HCT116 (cell line): ENCODE measurements at regions not wholly inside any gene's neighbourhood (a gene's known extent, or its start where the extent isn't known, plus 50 kb on each side); places are given as distances from the start of the nearest gene placed in this dataset.
"Not testable (repeated sequence)": the region's sequence is repeated elsewhere in the genome, so short reads cannot be mapped to it uniquely, and the experiment has no call there.

ENCODE experiments used
- EGR1 ChIP-seq: IDR thresholded peaks from 2 replicates; pipeline ENCODE4 v1.6.1; 2012; ENCODE audit warnings: low read depth
- JUND ChIP-seq: IDR thresholded peaks from 2 replicates; pipeline ENCODE4 v1.6.1; 2012
- POLR2A ChIP-seq: IDR thresholded peaks from 2 replicates; pipeline ENCODE4 v1.7.0; 2011; ENCODE audit warnings: borderline replicate concordance; ENCODE audit not compliant: insufficient read depth, insufficient read length; ENCODE audit errors: extremely low read depth
- TF ChIP-seq, protein P1 (sequence below), 3 experiments: fragments of 200-600 bp in 1 of 3; sonication (generic) in 1 of 3; IDR thresholded peaks in 2 of 3; conservative IDR thresholded peaks in 1 of 3; 2 replicates each; pipeline ENCODE4 v1.5.1; 2012 to 2017; ENCODE audit warnings: low read depth in 2 of 3, low read length in 2 of 3, antibody characterized with exemption in 1 of 3, borderline replicate concordance in 1 of 3, control low read depth in 1 of 3, mild to moderate bottlenecking in 1 of 3, mixed read lengths in 1 of 3, mixed run types in 1 of 3, moderate library complexity in 1 of 3; ENCODE audit not compliant: insufficient read depth in 1 of 3

DNA sequence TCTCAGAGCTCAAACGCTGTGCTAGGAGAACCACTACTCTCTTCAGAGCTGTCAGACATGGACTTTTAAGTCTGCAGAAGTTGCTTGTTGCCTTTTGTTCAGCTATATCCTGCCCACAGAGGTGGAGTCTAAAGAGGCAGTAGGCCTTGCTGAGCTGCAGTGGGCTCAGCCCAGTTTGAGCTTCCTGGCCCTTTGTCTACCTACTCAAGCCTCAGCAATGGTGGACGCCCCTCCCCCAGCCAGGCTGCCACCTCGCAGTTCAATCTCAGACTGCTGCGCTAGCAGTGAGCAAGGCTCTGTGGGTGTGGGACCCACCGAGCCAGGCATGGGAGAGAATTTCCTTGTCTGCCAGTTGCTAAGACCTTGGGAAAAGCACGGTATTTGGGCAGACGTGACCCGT is 426.2 kb downstream of the PIK3C3 start:
- TF ChIP-seq, protein P1, sequence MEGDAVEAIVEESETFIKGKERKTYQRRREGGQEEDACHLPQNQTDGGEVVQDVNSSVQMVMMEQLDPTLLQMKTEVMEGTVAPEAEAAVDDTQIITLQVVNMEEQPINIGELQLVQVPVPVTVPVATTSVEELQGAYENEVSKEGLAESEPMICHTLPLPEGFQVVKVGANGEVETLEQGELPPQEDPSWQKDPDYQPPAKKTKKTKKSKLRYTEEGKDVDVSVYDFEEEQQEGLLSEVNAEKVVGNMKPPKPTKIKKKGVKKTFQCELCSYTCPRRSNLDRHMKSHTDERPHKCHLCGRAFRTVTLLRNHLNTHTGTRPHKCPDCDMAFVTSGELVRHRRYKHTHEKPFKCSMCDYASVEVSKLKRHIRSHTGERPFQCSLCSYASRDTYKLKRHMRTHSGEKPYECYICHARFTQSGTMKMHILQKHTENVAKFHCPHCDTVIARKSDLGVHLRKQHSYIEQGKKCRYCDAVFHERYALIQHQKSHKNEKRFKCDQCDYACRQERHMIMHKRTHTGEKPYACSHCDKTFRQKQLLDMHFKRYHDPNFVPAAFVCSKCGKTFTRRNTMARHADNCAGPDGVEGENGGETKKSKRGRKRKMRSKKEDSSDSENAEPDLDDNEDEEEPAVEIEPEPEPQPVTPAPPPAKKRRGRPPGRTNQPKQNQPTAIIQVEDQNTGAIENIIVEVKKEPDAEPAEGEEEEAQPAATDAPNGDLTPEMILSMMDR (IDR thresholded peaks at IDR 0.05 in 2 of 3, conservative IDR thresholded peaks at IDR 0.05 in 1 of 3; ENCODE audit: borderline replicate concordance in 1 of 3, insufficient read depth in 1 of 3, low read depth in 2 of 3, low read length in 2 of 3), result not testable (repeated sequence)
- TF ChIP-seq POLR2A, JUND, EGR1: not testable (repeated sequence)
